CD4-positive, alpha-beta T cell treated with Interleukin-4 for 1 hour (primary cell): ENCODE measurements at regions not wholly inside any gene's neighbourhood (a gene's known extent, or its start where the extent isn't known, plus 50 kb on each side); places are given as distances from the start of the nearest gene placed in this dataset.
"Not testable (repeated sequence)": the region's sequence is repeated elsewhere in the genome, so short reads cannot be mapped to it uniquely, and the experiment has no call there.

Experiments
- DNase-seq, 2 donors: peaks; one replicate each; pipeline ENCODE4 v3.0.0-alpha.2; 2020 to 2022

- no peak for DNase-seq
Measured at GRCh38 chr22:35186492-35186891, 70.8 kb upstream of the HMGXB4 start.

- not testable (repeated sequence) for DNase-seq
Measured at GRCh38 chr22:35188930-35189329, 68.4 kb upstream of the HMGXB4 start.

DNA sequence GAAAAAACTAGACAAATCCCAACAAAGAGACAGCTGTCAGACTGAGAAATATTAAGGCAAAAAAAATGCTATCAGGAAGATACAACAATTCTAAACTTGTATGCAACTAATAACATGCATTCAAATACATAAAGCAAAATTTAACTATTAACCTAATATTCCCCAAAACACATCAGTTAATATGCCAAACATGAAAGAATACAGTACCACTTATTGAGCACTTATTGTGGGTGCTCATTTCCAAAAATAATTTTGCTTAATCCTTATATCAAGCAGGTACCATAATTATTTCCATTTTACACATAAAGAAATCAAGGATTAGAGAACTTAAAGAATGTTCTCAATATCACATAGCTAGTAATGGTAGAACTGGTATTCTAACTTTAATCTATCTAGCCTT lies 67.7 kb upstream of the HMGXB4 start:
- DNase-seq = no peak

- no peak for DNase-seq
Measured at GRCh38 chr22:35191412-35191811, 65.9 kb upstream of the HMGXB4 start.

- no peak for DNase-seq
Measured at GRCh38 chr22:35192129-35192918, 65.0 kb upstream of the HMGXB4 start.

GRCh38 chr22:35195226-35195625 lies 62.1 kb upstream of the HMGXB4 start:
- DNase-seq = no peak

- DNase-seq = no peak
Measured at GRCh38 chr22:35195821-35196220, 61.5 kb upstream of the HMGXB4 start.

DNA sequence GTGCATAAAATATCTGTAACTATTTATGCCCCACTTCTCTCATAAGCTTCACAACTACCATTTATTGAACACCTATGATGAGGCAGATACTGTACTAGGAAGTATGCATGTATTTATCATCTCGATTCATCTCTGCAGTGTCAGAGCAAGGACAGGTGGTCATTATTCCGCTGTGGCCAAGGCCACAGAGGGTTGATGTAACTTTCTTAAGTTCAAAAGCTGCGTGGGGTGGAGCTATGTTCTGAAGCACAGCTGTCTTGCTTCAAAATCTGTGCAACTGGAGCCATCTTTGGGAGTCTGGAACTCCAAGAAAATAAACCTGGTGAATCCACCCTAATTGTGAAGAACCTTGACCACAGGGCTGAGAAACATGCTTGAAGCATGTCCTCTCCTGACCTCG lies 60.2 kb upstream of the HMGXB4 start:
- no peak for DNase-seq

- no peak for DNase-seq
Measured at GRCh38 chr22:35197886-35198285, 59.4 kb upstream of the HMGXB4 start.

GRCh38 chr22:35198738-35199137 lies 58.6 kb upstream of the HMGXB4 start:
- no peak for DNase-seq

GRCh38 chr22:35202376-35202775 lies 54.9 kb upstream of the HMGXB4 start:
- DNase-seq = no peak

DNA sequence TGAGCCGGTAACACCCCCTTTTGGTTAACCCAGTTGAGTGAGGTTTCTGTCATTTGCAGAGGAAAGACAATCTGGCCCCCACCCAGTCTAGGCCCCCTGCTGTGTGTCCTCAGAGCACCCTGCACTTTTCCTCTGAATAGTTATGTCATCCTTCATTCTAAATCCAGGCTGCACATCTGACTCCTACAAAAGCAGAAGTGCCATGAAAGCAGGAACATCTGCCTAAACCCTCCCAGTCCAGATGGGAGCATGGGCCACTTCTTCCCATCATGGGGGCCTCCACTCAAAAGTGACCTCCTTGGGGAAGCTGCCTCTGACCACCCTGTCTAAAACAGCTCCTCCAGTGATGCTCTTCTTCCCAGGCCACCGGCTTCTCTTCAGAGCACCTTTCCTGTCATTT lies 53.7 kb upstream of the HMGXB4 start:
- DNase-seq = no peak

DNA sequence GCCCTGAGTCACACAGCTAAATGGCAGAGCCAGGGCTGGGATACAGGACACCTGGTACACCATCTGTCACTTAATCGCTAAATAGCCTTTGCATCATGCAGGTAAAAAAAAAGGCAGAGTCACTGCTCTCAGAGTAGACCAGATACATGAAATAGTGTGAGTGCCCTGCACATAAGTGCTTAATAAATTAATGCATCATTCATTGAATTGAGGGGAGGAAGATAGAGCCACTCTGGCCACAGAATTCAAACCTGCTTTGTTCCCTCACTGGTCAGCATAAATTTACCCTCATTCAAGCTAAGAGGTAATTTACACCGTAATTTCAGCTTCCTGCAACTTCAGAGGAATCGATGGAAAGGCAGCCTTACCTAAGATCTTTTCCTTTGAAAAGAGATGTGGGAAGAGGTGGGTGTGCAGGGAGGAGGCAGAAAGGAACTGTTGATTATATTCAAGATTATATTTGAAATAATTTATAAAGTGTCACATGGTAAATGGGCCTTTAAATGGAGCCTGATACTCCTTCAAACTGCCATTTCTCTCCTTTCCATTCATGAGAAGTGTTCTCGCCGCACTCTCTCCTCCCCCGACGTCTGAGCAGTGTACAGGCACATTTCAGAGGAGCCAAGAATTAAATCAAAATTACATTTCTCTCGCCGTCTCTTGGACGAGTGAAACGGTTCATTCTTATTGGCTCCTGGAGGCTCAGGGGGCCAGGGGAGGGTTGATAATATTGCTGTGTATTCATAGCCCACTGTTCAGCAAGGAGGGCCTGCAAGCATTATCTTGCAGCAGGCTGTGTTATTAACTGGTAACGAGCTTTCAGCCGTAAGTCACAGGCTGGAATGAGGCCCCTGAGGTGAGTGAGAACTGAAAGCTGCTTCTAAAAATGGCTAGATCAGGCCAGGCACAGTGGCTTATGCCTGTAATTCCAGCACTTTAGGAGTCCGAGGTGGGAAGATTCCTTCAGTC lies 52.2 kb upstream of the HMGXB4 start:
- DNase-seq = no peak

DNA sequence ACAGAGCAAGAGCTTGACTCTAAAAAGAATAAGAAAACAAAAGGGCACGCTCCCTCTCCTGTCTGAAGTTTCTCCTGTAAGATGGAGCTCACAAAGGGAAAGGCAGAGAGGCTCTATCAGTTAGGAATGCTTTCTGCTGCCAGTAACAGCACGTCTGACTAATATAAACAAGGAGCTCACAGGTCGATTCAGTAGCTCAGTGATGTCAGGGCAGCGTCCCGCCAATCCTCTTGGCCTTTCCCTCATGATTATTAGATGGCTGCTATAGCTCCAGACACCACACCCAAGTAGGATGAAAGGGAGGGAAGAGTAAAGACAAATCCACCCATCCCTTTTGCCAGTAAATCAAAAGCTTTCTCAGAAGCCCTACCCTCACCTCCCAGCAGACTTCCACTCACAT lies 51.3 kb upstream of the HMGXB4 start:
- DNase-seq = no peak

DNA sequence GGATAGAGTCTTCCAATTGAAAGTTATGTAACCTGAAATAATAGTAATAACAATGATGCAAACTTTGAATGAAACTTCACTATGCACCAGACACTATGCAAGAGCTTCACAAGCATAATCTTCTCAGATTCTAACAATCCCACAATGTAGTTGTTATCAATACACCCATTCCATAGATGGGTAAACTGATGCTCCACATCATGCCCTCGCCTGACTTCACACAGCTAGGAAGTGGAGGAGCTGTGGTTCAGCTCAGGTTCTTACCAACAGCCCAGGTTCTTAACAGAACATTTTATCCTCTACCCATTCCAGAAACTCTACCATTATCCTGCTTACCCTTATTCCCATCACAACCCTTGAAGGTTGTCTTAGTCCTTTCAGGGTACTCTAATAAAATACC lies 50.4 kb upstream of the HMGXB4 start:
- no peak for DNase-seq
